Adrenal gland (tissue), 5 donors: ENCODE measurements at regions not wholly inside any gene's neighbourhood (a gene's known extent, or its start where the extent isn't known, plus 50 kb on each side); places are given as distances from the start of the nearest gene placed in this dataset.
"Not testable (repeated sequence)": the region's sequence is repeated elsewhere in the genome, so short reads cannot be mapped to it uniquely, and the experiment has no call there.

Experiments used
- POLR2A ChIP-seq, 2 donors: fragments of 450-650 bp; IDR thresholded peaks; one replicate each; pipeline ENCODE4 v1.6.1; 2017; ENCODE audit warnings: antibody characterized with exemption in 2 of 2, mild to moderate bottlenecking in 2 of 2, moderate library complexity in 1 of 2
- TF ChIP-seq, protein P1 (sequence below), 6 experiments: fragments of 450-650 bp in 4 of 6; fragments of 200-600 bp in 2 of 6; sonication (generic) in 1 of 6; IDR thresholded peaks; 1 replicate in 5 of 6; 2 replicates in 1 of 6; pipeline versions ENCODE4 v1.5.1 to v1.8.0; 2016 to 2021; ENCODE audit warnings: antibody characterized with exemption in 6 of 6, mild to moderate bottlenecking in 2 of 6, moderate library complexity in 1 of 6
- donor health status: DM: no; HTN: no; CAD: no.

- TF ChIP-seq POLR2A (IDR thresholded peaks at IDR 0.05), result not testable (repeated sequence)
- TF ChIP-seq, protein P1, sequence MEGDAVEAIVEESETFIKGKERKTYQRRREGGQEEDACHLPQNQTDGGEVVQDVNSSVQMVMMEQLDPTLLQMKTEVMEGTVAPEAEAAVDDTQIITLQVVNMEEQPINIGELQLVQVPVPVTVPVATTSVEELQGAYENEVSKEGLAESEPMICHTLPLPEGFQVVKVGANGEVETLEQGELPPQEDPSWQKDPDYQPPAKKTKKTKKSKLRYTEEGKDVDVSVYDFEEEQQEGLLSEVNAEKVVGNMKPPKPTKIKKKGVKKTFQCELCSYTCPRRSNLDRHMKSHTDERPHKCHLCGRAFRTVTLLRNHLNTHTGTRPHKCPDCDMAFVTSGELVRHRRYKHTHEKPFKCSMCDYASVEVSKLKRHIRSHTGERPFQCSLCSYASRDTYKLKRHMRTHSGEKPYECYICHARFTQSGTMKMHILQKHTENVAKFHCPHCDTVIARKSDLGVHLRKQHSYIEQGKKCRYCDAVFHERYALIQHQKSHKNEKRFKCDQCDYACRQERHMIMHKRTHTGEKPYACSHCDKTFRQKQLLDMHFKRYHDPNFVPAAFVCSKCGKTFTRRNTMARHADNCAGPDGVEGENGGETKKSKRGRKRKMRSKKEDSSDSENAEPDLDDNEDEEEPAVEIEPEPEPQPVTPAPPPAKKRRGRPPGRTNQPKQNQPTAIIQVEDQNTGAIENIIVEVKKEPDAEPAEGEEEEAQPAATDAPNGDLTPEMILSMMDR (IDR thresholded peaks at IDR 0.05), result not testable (repeated sequence)
Observed at GRCh38 chr6:14419224-14419623, 301.7 kb downstream of the CD83 start.
